22Rv1 (cell line): ENCODE measurements at regions not wholly inside any gene's neighbourhood (a gene's known extent, or its start where the extent isn't known, plus 50 kb on each side); places are given as distances from the start of the nearest gene placed in this dataset.

Source experiments
- H3K27ac ChIP-seq: fragments of 450-650 bp; 2 replicates; pipeline ENCODE4 v1.5.1; 2017
- CTCF ChIP-seq: fragments of 450-650 bp; IDR thresholded peaks from 2 replicates; pipeline ENCODE4 v1.5.1; 2017; ENCODE audit warnings: mild to moderate bottlenecking
- ZFX ChIP-seq: fragments of 450-650 bp; IDR thresholded peaks from 2 replicates; pipeline ENCODE4 v1.6.1; 2017; ENCODE audit warnings: antibody characterized with exemption, borderline replicate concordance

GRCh38 chr3:176933704-176934103 is 263.6 kb downstream of the TBL1XR1 start:
- no peak overlapping the region for H3K27ac ChIP-seq

GRCh38 chr3:176932433-176932832 is 264.8 kb downstream of the TBL1XR1 start:
- TF ChIP-seq CTCF: no peak
- TF ChIP-seq ZFX: no peak
- H3K27ac ChIP-seq: no peak overlapping the region

More at GRCh38 chr3:176933704-176934103, 263.6 kb downstream of the TBL1XR1 start:
- TF ChIP-seq ZFX: no peak
- TF ChIP-seq CTCF: no peak

GRCh38 chr3:176931991-176932390 is 265.3 kb downstream of the TBL1XR1 start:
- TF ChIP-seq CTCF: no peak
- H3K27ac ChIP-seq: no peak overlapping the region

GRCh38 chr3:176930942-176931341 is 266.3 kb downstream of the TBL1XR1 start:
- no peak for TF ChIP-seq CTCF
- TF ChIP-seq ZFX: no peak
- H3K27ac ChIP-seq: no peak overlapping the region

GRCh38 chr3:176928582-176928931 is 268.7 kb downstream of the TBL1XR1 start:
- TF ChIP-seq ZFX (no peak), CTCF (no peak)
- H3K27ac ChIP-seq: no peak overlapping the region

- H3K27ac ChIP-seq: no peak overlapping the region
- TF ChIP-seq ZFX: no peak
- no peak for TF ChIP-seq CTCF
Measured at GRCh38 chr3:176927706-176928581, 269.3 kb downstream of the TBL1XR1 start.

GRCh38 chr3:176927280-176927679 is 270.0 kb downstream of the TBL1XR1 start:
- no peak overlapping the region for H3K27ac ChIP-seq
- TF ChIP-seq ZFX (no peak), CTCF (no peak)
